KMS-11 (cell line): ENCODE measurements at regions not wholly inside any gene's neighbourhood (a gene's known extent, or its start where the extent isn't known, plus 50 kb on each side); places are given as distances from the start of the nearest gene placed in this dataset.

Experiments used
- H2AFZ ChIP-seq: fragments of 200-600 bp; sonication (generic); 2 replicates; pipeline ENCODE4 v1.6.1; 2016; ENCODE audit warnings: antibody characterized with exemption, mixed run types, low read depth
- H3K27ac ChIP-seq: fragments of 200-600 bp; sonication (generic); 2 replicates; pipeline ENCODE4 v1.6.1; 2016; ENCODE audit warnings: mild to moderate bottlenecking, mixed run types
- H3K27me3 ChIP-seq: fragments of 200-600 bp; sonication (generic); 2 replicates; pipeline ENCODE4 v1.6.1; 2017; ENCODE audit warnings: mild to moderate bottlenecking, low read depth, mixed run types, moderate library complexity; ENCODE audit not compliant: insufficient read depth
- H3K36me3 ChIP-seq: fragments of 200-600 bp; sonication (generic); 2 replicates; pipeline ENCODE4 v1.6.1; 2017; ENCODE audit warnings: mild to moderate bottlenecking, mixed run types; ENCODE audit not compliant: insufficient read depth
- H3K4me1 ChIP-seq: fragments of 200-600 bp; sonication (generic); 2 replicates; pipeline ENCODE4 v1.6.1; 2016; ENCODE audit warnings: mild to moderate bottlenecking, low read depth, mixed run types; ENCODE audit not compliant: poor library complexity, severe bottlenecking
- H3K4me2 ChIP-seq: fragments of 200-600 bp; sonication (generic); 2 replicates; pipeline ENCODE4 v1.7.0; 2016; ENCODE audit warnings: mild to moderate bottlenecking, mixed run types
- H3K4me3 ChIP-seq: fragments of 200-600 bp; sonication (generic); IDR thresholded peaks from 2 replicates; pipeline ENCODE4 v1.6.1; 2017; ENCODE audit warnings: low read depth, low read length, mixed read lengths; ENCODE audit not compliant: insufficient read depth
- H3K79me2 ChIP-seq: fragments of 200-600 bp; sonication (generic); 2 replicates; pipeline ENCODE4 v1.6.1; 2016; ENCODE audit warnings: low read depth, mixed run types; ENCODE audit not compliant: insufficient read depth
- H3K9ac ChIP-seq: fragments of 200-600 bp; sonication (generic); 2 replicates; pipeline ENCODE4 v1.6.1; 2016; ENCODE audit warnings: mild to moderate bottlenecking, mixed run types
- H4K20me1 ChIP-seq: fragments of 200-600 bp; sonication (generic); 2 replicates; pipeline ENCODE4 v1.6.1; 2016; ENCODE audit warnings: mild to moderate bottlenecking, mixed run types; ENCODE audit not compliant: insufficient read depth
- TF ChIP-seq, protein P1 (sequence below): fragments of 200-600 bp; sonication (generic); conservative IDR thresholded peaks from 2 replicates; pipeline ENCODE4 v1.6.1; 2017; ENCODE audit warnings: low read depth, mild to moderate bottlenecking, antibody characterized with exemption, low read length, moderate library complexity, mixed read lengths

GRCh38 chr21:36554411-36555157 is 74.7 kb upstream of the CLDN14 start:
- no peak overlapping the region for H2AFZ ChIP-seq
- no peak overlapping the region for H3K4me2 ChIP-seq
- no peaks in the 10 kb centered on the region for H3K79me2 ChIP-seq
- H4K20me1 ChIP-seq, result no peaks in the 10 kb centered on the region
- no peaks in the 10 kb centered on the region; the same call in 1 of the 2 replicates for H3K27me3 ChIP-seq
- H3K27ac ChIP-seq, result no peak overlapping the region
- TF ChIP-seq, protein P1, sequence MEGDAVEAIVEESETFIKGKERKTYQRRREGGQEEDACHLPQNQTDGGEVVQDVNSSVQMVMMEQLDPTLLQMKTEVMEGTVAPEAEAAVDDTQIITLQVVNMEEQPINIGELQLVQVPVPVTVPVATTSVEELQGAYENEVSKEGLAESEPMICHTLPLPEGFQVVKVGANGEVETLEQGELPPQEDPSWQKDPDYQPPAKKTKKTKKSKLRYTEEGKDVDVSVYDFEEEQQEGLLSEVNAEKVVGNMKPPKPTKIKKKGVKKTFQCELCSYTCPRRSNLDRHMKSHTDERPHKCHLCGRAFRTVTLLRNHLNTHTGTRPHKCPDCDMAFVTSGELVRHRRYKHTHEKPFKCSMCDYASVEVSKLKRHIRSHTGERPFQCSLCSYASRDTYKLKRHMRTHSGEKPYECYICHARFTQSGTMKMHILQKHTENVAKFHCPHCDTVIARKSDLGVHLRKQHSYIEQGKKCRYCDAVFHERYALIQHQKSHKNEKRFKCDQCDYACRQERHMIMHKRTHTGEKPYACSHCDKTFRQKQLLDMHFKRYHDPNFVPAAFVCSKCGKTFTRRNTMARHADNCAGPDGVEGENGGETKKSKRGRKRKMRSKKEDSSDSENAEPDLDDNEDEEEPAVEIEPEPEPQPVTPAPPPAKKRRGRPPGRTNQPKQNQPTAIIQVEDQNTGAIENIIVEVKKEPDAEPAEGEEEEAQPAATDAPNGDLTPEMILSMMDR, result no peak
- no peak overlapping the region for H3K9ac ChIP-seq
- H3K4me3 ChIP-seq, result no peak overlapping the region
- no peaks in the 10 kb centered on the region for H3K4me1 ChIP-seq
- H3K36me3 ChIP-seq, result no peaks in the 10 kb centered on the region

DNA sequence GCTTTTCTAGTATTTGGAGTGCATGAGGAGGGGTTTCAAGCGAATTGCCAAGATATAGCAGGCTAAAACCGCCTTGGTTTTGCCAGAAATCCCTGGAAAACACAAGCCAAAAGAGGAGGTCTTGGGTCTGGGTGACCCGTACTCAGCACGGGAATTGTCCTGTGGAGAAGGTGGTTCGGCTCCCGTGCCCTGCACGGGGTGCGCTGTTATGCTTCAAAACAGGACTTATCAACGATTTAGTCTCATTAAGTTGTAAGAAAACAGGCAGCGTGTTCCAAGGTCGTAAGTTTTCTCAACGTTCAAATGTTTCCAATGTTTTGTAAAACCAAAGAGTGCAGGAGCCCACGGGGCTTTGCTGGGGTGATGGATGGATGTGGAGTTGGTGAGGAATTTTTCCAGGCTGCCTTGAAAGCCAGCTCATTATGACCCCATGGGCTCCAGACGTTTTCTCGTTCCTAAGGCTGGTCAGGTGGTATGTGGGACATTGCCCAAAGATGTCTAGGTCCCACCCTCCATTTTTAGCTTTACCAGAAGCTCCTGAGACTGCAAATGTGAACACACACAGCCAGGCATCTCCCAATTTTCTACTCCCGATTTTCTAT is 75.4 kb upstream of the CLDN14 start:
- Histone ChIP-seq H2AFZ (no peak overlapping the region), H3K9ac (no peak overlapping the region), H3K4me3 (no peak overlapping the region), H3K4me2 (no peak overlapping the region), H3K36me3 (no peaks in the 10 kb centered on the region), H3K27me3 (no peaks in the 10 kb centered on the region), H3K79me2 (no peaks in the 10 kb centered on the region), H3K4me1 (no peaks in the 10 kb centered on the region), H3K27ac (no peak overlapping the region), H4K20me1 (no peaks in the 10 kb centered on the region)
- TF ChIP-seq, protein P1, result no peak

DNA sequence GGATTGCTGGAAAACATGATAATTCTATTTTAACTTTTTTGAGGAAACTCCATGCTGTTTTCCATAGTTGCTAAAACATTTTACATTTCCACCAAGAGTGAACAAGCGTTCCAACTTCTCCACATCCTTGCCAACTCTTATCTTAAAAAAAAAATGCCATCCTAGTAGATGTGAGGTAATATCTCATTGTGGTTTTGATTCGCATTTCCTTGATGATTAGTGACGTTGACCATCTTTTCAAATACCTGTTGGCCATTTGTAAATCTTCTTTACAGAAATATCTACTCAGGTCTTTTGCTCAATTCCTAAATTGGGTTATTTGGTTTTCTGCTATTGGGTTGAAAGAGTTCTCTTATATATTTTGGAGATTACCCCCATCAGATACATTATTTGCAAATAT is 77.4 kb upstream of the CLDN14 start:
- no peaks in the 10 kb centered on the region for H3K36me3 ChIP-seq
- H3K27ac ChIP-seq, result no peak overlapping the region
- no peaks in the 10 kb centered on the region for H3K79me2 ChIP-seq
- TF ChIP-seq, protein P1, result no peak
- no peaks in the 10 kb centered on the region for H4K20me1 ChIP-seq
- H3K4me2 ChIP-seq, result no peak overlapping the region
- no peak overlapping the region for H3K9ac ChIP-seq
- no peaks in the 10 kb centered on the region for H3K4me1 ChIP-seq
- no peaks in the 10 kb centered on the region for H3K27me3 ChIP-seq
- H3K4me3 ChIP-seq, result no peak overlapping the region
- no peak overlapping the region for H2AFZ ChIP-seq

GRCh38 chr21:36560933-36561575 is 81.1 kb upstream of the CLDN14 start:
- Histone ChIP-seq H3K79me2 (no peaks in the 10 kb centered on the region), H3K4me2 (no peak overlapping the region), H3K27ac (no peak overlapping the region), H4K20me1 (no peaks in the 10 kb centered on the region), H3K36me3 (no peaks in the 10 kb centered on the region), H3K4me3 (no peak overlapping the region), H2AFZ (no peak overlapping the region), H3K27me3 (no peaks in the 10 kb centered on the region), H3K9ac (no peak overlapping the region), H3K4me1 (no peaks in the 10 kb centered on the region)
- TF ChIP-seq, protein P1, result no peak
